NCI-H2107 treated with DMSO at 0.1 percent for 48 hours (cell line): ENCODE measurements at regions not wholly inside any gene's neighbourhood (a gene's known extent, or its start where the extent isn't known, plus 50 kb on each side); places are given as distances from the start of the nearest gene placed in this dataset.

Experiments used
- DNase-seq: peaks from one replicate; lab custom pipeline; 2025; ENCODE audit not compliant: unreplicated experiment; lab: John Stamatoyannopoulos, UW

GRCh38 chr18:45119876-45120275 lies 439.2 kb downstream of the SETBP1 start:
- no peak for DNase-seq

DNA sequence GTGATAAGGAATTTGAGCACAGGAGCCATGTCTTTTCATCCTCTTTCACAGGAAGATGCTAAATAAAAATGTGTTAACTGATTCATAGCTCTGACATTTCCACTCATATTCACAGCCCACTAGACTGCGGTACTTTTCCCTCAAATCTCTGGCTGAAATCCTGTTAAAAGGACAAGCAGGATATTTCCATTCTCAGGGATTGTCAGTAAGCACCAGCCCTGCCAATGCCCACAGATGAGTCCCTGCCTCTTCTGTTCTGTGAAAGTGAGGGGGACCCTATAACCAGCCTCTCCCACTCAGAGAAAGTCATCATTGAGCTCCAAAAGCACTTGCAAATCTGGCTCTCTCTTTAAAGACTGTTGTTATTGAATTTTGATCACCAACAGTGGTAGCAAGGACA lies 440.5 kb downstream of the SETBP1 start:
- no peak for DNase-seq

DNA sequence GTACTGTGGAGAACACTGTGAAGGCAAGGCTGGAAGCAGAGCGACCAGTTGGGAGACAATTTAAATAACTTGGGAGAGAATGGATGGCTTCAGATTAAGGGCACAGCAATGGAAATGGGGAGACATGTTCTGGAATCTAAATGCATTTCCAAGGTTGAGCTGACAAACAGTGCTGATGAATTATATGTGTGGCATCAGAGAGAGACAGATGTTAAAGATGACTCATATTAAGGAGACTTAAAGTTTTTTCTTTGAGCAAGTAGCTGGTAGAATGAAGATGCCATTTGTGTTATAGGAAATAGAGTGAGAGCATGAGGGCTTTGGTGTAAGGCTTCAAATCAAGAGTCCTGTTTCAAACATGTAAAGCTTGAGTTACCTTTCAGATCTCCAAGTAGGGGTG lies 441.8 kb downstream of the SETBP1 start:
- no peak for DNase-seq

- no peak for DNase-seq
Observed at GRCh38 chr18:45127405-45127804, 446.7 kb downstream of the SETBP1 start.

GRCh38 chr18:45133276-45133675 lies 452.6 kb downstream of the SETBP1 start:
- DNase-seq, result no peak

GRCh38 chr18:45136381-45137086 lies 455.8 kb downstream of the SETBP1 start:
- DNase-seq, result no peak

- DNase-seq, result no peak
Observed at GRCh38 chr18:45137087-45137419, 456.4 kb downstream of the SETBP1 start.

GRCh38 chr18:45139478-45139877 lies 458.8 kb downstream of the SETBP1 start:
- DNase-seq, result no peak

DNA sequence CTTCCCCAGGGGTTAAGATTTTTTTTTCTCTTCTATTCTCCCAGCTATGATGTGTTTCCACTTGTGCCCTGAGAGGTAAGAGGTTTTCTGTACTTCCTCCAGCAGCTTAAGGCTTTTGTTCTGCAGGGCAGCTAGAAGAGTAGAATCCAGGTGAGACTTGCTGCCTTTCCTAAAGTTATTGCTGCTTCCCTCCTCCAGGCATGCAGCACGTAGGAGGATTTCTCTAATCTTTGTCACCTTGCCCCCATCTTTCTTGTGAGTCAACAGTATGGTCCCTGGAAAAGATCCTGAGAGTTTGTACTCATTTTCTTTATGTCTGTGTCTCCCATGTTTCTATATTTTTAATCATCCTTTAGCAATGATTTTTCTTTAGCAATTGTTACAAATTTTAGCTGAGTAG lies 462.2 kb downstream of the SETBP1 start:
- no peak for DNase-seq

DNA sequence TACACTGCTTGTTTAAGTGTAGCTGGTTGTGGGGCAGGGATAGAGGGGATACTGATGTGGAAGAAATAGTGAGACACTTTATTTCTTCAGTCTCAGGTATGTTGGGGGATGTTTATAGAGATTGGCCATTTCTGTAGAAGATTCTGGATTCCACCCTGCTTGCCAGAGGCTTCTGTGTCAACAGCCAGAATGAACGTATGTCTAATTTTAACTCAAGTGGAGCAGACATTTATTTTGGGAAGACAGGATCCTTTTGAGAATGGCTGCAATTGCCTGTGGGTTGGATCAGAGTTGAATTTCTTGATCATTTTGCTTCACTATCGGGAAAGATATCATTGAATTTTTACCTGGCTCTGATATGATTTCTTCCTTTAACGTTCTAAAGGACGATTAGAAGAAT lies 465.6 kb upstream of the SLC14A2 start:
- DNase-seq, result no peak

- no peak for DNase-seq
Observed at GRCh38 chr18:45151645-45152044, 463.6 kb upstream of the SLC14A2 start.

DNA sequence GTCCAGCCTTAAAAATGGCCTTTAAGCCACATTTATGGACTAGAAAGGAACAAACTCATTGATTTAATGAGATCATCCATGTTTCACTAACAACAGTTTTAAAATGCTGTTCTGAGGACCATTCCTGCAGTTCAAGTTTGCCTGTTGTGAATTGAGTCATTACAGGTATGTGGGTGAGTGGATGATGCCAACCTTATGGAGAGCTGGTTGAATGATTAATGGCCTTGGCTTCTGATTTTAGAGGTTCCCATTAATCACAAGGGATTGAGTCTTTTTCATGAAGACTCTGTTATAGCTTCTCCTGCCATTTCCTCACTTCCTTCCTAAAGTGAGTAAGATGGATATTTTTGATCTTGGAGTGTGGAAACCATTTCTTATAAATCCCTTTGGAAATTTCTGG lies 459.8 kb upstream of the SLC14A2 start:
- DNase-seq, result no peak

GRCh38 chr18:45156946-45157345 lies 458.3 kb upstream of the SLC14A2 start:
- DNase-seq, result no peak

DNA sequence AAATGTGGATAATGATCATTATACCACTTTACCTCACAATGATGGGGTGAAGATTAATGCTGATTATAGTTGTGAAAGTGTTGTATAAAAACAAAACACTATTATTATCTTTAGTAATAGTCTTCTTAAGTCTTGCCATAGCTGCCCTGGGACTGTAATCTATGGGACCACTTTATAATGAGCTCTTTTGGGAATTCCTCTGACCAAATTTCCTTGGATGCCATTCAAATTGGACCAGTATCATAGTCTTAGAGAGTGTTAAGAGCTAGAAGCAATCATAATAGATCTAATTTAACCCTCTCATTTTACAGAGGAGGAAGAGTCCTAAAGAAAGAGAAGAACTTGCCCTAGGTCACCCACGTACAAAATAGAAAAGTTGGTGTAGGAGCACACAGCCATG lies 457.7 kb upstream of the SLC14A2 start:
- DNase-seq, result no peak

DNA sequence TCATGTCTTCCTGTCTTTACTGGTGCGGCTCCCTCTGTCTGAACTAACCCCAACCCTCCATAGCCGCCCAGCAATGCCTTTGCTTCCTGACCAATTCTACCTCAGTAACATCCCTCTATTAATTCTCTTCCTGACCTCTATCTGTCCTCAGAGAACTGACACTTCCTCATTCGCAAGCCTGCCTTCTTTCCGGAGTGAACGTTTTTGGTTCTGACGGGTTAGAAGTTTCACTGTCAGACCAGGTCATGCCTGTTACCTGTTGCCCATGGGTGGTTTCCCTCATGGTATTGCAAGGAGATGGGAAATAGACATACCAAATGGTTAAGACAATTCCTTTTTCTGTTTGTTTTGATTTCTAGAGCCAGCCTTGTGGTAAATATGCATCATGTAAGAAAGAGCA lies 453.4 kb upstream of the SLC14A2 start:
- DNase-seq, result no peak

DNA sequence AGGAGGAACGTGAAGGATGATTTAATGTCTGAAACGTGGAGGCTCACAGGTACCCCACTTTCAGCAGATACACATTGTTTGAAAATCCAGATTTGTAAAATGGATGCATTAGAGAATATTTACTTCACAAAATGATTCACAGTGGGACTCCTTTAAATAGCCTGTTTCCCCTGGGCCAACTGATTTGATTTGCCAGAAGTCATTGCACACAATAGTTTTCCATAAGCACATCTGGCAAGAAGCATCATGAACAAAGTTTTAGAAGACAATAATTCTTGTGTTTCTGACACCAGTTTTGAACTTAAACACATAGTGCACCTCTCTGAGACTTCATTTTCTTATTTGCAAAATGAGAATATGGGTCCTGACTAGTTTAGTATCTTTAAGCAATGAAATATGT lies 451.4 kb upstream of the SLC14A2 start:
- no peak for DNase-seq

DNA sequence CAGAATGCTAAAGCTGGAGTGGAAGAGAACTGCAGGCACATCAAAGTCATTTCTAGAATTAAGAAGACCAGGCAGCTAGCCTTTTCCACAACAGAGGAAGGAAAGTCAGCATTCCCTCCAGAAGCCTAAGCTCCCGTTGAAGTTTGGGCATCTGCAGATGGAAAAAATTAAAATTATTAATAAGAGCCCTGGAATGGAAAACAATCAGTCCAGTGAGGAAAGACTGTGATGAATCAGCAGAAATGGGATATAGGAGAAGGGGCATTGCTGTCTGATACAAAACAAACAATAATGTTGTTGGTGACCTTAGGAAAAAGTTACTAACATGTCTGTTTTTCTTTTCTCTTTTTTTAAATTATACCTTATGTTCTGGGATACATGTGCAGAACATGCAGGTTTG lies 450.7 kb upstream of the SLC14A2 start:
- no peak for DNase-seq

DNA sequence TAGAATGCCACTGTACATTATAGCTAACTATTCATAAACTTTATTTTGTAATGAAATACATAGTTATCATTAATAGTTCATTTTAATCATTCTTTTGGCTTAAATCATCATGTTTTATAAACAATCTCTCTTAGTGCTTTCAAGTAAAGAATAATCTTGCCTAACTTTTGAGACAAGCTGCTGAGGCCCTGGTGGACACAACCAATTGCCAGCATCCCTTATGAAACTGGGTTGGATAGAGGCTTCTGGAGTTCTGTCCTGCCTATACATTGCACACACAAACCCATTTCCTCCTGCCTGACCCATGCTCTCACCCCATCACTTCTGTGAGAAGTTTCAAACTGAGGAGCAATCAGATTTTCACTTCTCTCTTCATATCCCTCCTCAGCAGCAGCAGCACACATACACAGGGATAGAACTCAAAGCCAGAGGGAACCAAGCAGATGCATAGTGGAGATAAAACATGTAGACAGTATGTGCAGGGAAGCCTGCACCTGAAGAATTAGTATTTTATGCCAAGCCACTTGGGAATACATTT lies 450.0 kb upstream of the SLC14A2 start:
- DNase-seq, result no peak

GRCh38 chr18:45165871-45166270 lies 449.4 kb upstream of the SLC14A2 start:
- DNase-seq, result no peak

DNA sequence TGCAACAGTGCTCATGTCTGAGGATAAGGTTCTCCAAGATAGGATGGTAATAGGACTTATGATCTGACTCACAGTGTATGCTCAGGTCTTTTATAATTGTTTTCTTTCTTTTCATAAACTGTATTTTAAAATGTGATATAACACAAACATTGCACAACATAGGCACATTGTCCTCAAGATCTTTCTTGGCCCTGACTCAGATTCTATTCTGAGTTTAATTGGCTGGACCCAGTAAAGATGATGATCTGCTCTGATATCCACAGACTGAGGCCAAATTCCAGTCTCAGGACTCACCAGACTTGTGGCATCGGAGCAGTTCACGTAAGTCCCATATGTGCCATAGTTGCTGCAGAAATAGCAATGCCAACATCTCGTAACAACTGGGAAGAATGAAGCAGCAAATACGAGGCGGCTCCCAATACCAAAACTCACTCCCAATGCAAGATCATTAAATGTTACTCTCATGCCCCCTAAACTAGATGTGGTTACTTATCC lies 448.9 kb upstream of the SLC14A2 start:
- no peak for DNase-seq

DNA sequence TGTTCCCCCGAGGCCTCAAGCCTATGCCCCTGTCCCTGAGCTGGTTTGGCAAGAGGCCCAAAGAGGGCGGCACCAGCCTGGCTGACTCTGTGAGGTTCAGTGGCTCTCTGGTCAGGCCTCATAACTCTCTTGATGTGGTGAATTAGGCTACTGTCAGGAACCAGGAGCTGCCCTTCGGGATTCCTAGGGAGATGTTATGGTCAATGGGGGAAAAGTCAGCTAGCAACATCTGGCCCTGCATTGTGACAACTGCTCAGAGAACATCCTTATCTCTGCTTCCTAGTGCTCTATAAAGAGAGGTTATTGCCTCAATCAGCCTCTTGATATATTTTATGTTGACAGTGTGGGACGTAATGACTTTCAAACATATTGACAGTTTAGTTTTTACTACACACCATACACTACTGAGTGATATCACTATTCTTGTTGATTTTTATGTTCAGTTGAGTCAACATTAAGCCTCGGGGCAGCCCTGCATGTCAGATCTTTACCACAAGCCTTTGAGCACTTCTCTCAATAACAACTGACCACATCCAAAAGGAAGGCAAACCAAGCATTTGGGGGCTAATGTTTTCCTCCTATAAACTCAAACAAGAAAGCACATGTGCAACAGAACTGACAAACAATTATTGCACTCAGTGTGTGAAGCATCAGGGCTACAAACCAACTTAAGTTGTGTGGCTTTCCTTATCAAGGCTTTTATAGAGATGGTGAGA lies 448.3 kb upstream of the SLC14A2 start:
- DNase-seq, result no peak

DNA sequence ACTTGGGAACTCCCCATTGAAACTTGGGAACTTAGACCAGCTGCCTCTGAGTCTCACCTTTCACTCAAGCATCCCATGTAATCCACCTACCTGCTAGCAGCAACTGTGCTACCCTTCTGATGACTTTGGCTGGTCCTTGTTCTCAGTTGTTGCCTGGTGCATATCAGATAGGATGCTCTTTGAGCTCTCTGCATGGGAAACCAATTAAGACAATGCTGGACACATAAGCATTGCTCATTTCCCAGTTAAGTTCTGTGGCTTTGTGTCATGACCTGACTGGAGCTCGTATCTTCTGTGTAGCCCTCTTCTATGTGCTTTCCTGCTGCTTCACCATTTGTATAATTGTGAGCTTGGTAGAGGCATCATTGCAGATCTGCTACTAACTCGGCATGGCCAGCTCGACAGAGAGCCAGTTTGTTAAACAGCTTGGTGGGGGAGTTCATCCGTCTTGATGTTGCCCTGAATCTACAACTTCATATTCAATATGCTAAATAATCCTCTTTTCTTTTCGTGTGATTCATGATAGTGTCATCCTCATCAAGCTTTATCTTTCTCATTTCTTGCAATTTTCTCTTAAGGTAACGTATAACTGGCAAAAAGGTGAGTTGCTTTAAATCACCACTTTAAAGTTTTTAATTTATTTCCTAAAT lies 447.5 kb upstream of the SLC14A2 start:
- no peak for DNase-seq
